Hepatocyte (in vitro differentiated cells): ENCODE measurements at regions not wholly inside any gene's neighbourhood (a gene's known extent, or its start where the extent isn't known, plus 50 kb on each side); places are given as distances from the start of the nearest gene placed in this dataset.

Experiments used
- CTCF ChIP-seq: fragments of 200-600 bp; sonication (generic); IDR thresholded peaks from 2 replicates; pipeline ENCODE4 v1.5.1; 2016; ENCODE audit warnings: antibody characterized with exemption, mild to moderate bottlenecking; ENCODE audit not compliant: poor library complexity
- EZH2 ChIP-seq: fragments of 200-600 bp; sonication (generic); IDR thresholded peaks from 2 replicates; pipeline ENCODE4 v1.6.1; 2016; ENCODE audit warnings: antibody characterized with exemption, mild to moderate bottlenecking, borderline replicate concordance

- TF ChIP-seq CTCF (no peak), EZH2 (no peak)
Measured at GRCh38 chr17:70011750-70012149, 63.3 kb upstream of the KCNJ16 start.
